ENCODE measurements at regions not wholly inside any gene's neighbourhood (a gene's known extent, or its start where the extent isn't known, plus 50 kb on each side); places are given as distances from the start of the nearest gene placed in this dataset.

GRCh38 chr18:45541421-45541820 is 73.9 kb upstream of the SLC14A2 start:
- TF ChIP-seq CTCF (IDR thresholded peaks at IDR 0.05): no peak
- no peak for TF ChIP-seq POLR2A (IDR thresholded peaks at IDR 0.05)

Measured in transverse colon (tissue), 3 donors.